HL-60 (cell line): ENCODE measurements at regions not wholly inside any gene's neighbourhood (a gene's known extent, or its start where the extent isn't known, plus 50 kb on each side); places are given as distances from the start of the nearest gene placed in this dataset.
A peak's percentile ranks its signal among the peaks of the same experiment; 100 is the strongest.

ENCODE experiments used
- CTCF ChIP-seq: IDR thresholded peaks from one replicate; pipeline ENCODE4 v1.5.1; 2011; ENCODE audit warnings: low read length, control low read depth, inconsistent platforms; ENCODE audit not compliant: insufficient read depth
- POLR2AphosphoS5 ChIP-seq: IDR thresholded peaks from 2 replicates; pipeline ENCODE4 v1.6.1; 2012; ENCODE audit warnings: low read depth
- REST ChIP-seq: IDR thresholded peaks from 2 replicates; pipeline ENCODE4 v1.6.1; 2012; ENCODE audit warnings: low read depth; ENCODE audit not compliant: insufficient replicate concordance
- SPI1 ChIP-seq: IDR thresholded peaks from 2 replicates; pipeline ENCODE4 v1.6.1; 2012; ENCODE audit warnings: low read depth, mild to moderate bottlenecking, borderline replicate concordance

- TF ChIP-seq CTCF = no peak
- no peak for TF ChIP-seq POLR2AphosphoS5
- peak; percentile 85 for TF ChIP-seq REST
- no peak for TF ChIP-seq SPI1
These were observed 357.5 kb upstream of the SMIM31 start for GRCh38 chr4:164396439-164396838.
